ENCODE measurements at regions not wholly inside any gene's neighbourhood (a gene's known extent, or its start where the extent isn't known, plus 50 kb on each side); places are given as distances from the start of the nearest gene placed in this dataset.

- DNase-seq, result no peak
Observed at GRCh38 chr3:23079976-23080375, 123.2 kb upstream of the UBE2E2 start.

- no peak for DNase-seq
Observed at GRCh38 chr3:23083701-23084100, 119.4 kb upstream of the UBE2E2 start.

- DNase-seq, result no peak
Observed at GRCh38 chr3:23084367-23084766, 118.8 kb upstream of the UBE2E2 start.

- no peak for DNase-seq
Observed at GRCh38 chr3:23085261-23085660, 117.9 kb upstream of the UBE2E2 start.

GRCh38 chr3:23086331-23086730, 116.8 kb upstream of the UBE2E2 start:
- DNase-seq, result no peak

GRCh38 chr3:23086831-23087230, 116.3 kb upstream of the UBE2E2 start:
- no peak for DNase-seq

- no peak for DNase-seq
Observed at GRCh38 chr3:23094412-23094811, 108.7 kb upstream of the UBE2E2 start.

- no peak for DNase-seq
Observed at GRCh38 chr3:23094890-23095462, 108.2 kb upstream of the UBE2E2 start.

GRCh38 chr3:23096041-23096440, 107.1 kb upstream of the UBE2E2 start:
- DNase-seq, result no peak

GRCh38 chr3:23099021-23099420, 104.1 kb upstream of the UBE2E2 start:
- DNase-seq, result no peak

- no peak for DNase-seq
Observed at GRCh38 chr3:23099677-23100076, 103.5 kb upstream of the UBE2E2 start.

- no peak for DNase-seq
Observed at GRCh38 chr3:23100106-23100505, 103.0 kb upstream of the UBE2E2 start.

- DNase-seq, result no peak
Observed at GRCh38 chr3:23103764-23104163, 99.4 kb upstream of the UBE2E2 start.

GRCh38 chr3:23105048-23105447, 98.1 kb upstream of the UBE2E2 start:
- no peak for DNase-seq

GRCh38 chr3:23106666-23107065, 96.5 kb upstream of the UBE2E2 start:
- no peak for DNase-seq

GRCh38 chr3:23107221-23107620, 95.9 kb upstream of the UBE2E2 start:
- no peak for DNase-seq

- no peak for DNase-seq
Observed at GRCh38 chr3:23108451-23109057, 94.6 kb upstream of the UBE2E2 start.

- no peak for DNase-seq
Observed at GRCh38 chr3:23111286-23111685, 91.8 kb upstream of the UBE2E2 start.

- no peak for DNase-seq
Observed at GRCh38 chr3:23111797-23112196, 91.3 kb upstream of the UBE2E2 start.

- DNase-seq, result no peak
Observed at GRCh38 chr3:23112491-23112890, 90.6 kb upstream of the UBE2E2 start.

GRCh38 chr3:23113455-23114171, 89.5 kb upstream of the UBE2E2 start:
- DNase-seq, result no peak

GRCh38 chr3:23114432-23114831, 88.7 kb upstream of the UBE2E2 start:
- no peak for DNase-seq

GRCh38 chr3:23115171-23115877, 87.8 kb upstream of the UBE2E2 start:
- DNase-seq, result no peak
